GM18951 (cell line): ENCODE measurements at regions not wholly inside any gene's neighbourhood (a gene's known extent, or its start where the extent isn't known, plus 50 kb on each side); places are given as distances from the start of the nearest gene placed in this dataset.

ENCODE experiments used
- POLR2A ChIP-seq: IDR thresholded peaks from 4 replicates; pipeline ENCODE4 v1.6.1; 2011; ENCODE audit warnings: mild to moderate bottlenecking; ENCODE audit not compliant: insufficient read length, insufficient read depth; ENCODE audit errors: extremely low read depth
- in situ Hi-C: fragments of 300-500 bp; cut with MboI; formaldehyde crosslinking; loops from one replicate; pipeline ENCODE4 v1.12.0; 2022; ENCODE audit warnings: low sequenced_read_pairs, mixed read lengths, inconsistent platforms; ENCODE audit not compliant: unreplicated experiment

DNA sequence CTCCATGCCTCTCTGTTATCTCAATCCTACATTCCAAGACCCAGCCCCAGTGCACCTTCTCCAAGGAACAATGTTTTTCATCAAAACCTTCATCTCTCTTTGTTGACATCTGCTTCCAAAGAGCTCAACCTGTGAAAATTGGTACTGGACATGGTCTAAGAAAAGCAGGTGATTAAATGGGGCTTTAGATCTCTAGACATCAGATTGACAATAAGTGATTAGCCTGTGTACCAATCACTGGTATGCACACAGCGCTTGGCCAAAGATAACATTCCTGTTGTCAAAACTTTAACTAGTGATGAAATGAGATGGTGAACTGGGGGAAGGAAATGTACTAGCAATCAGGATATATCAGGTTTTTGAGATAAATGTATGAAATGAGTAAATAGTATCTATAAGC lies 183.3 kb downstream of the TDRD15 start:
- no peak for TF ChIP-seq POLR2A
- in situ Hi-C loops: loop anchor here (25.0 kb wide), 1 partner anchor 270 kb away; the partner anchor contains the start of gene APOB

DNA sequence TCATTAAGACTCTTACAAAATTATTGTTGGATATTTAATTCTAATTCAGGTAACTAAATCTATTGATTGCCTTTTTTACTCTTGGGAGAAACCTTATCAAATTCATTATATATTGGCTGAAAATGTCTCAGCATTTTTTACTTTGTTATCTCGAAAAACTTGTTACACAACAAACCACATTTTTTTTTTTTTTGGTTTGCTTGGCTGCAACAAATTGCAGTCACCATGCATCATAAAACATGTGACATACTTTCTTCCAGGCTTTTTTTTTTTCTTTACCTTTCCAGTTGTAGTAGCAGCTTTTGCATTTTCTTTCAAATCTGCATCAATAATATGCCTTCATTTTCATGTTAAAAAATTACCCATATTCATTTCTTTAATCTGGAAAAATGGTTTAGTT lies 186.7 kb downstream of the TDRD15 start:
- in situ Hi-C loops: loop anchor here (25.0 kb wide), 1 partner anchor 273 kb away; the partner anchor contains the start of gene APOB
- no peak for TF ChIP-seq POLR2A

DNA sequence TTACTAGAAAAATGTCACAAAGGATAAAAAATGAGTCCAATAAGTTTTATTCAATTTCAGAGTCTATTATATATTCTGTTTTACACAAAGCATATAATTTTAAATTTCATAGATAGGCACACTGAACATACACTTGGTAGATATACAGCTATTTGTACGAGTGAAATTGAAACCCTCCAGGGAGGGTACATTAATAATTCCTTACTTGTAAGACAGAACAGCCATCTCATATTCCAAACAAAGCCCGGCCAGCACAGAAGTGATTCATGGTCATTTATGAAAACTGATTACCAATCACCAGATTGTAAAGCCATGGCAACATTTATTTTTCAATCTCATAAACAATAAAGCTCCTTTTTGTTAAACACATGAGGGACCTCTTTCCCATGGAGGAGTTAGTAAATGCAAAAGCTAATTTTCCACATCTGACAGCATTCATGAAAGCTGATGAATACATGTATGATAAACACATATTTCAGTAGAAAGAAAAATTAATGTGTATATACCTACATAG lies 190.6 kb downstream of the TDRD15 start:
- in situ Hi-C loops: loop anchor here (25.0 kb wide), 1 partner anchor 277 kb away; the partner anchor contains the start of gene APOB

DNA sequence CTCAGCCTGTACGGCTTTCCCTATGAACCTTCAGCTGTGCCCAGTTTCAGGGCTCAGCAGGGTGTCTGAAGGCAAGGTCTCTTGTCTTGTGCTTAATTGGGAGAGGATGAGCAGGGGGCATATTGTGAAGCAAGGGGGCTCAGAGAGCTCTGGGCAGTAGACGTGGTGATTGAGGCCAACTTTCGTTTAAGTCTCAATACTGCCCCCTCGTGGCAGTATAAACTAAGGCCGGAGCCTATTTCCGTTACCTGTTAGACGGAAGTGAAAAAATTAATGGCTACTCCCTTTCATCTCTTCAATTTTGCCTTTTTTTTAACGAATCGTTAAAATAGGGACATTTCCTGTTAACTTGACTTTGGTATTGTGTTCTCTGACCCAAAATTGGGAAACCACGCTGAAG lies 193.4 kb downstream of the TDRD15 start:
- in situ Hi-C loops: loop anchor here (25.0 kb wide), 1 partner anchor 280 kb away; the partner anchor contains the start of gene APOB
- TF ChIP-seq POLR2A: no peak

More for the DNA sequence above, 190.6 kb downstream of the TDRD15 start:
- TF ChIP-seq POLR2A: no peak

DNA sequence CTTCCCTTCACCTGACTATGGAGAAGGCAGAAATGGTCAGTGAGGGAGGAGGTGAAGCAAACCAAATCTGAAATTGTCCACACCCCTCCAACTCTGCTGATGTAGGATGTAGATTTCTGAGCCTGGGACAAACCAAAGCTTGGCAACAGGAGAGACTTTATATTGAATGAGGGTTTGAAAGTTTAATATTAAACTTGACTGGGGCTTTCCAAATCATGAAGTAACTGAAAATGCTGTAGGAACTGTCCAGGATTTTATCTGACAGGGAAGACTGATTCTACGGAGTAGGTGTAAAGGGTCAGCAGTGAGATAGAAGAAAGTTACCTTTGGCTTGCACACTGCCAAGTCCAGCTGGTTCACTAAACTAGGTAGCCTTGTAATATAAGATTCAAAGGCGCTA lies 194.5 kb downstream of the TDRD15 start:
- TF ChIP-seq POLR2A: no peak
- in situ Hi-C loops: loop anchor here (25.0 kb wide), 1 partner anchor 281 kb away; the partner anchor contains the start of gene APOB

DNA sequence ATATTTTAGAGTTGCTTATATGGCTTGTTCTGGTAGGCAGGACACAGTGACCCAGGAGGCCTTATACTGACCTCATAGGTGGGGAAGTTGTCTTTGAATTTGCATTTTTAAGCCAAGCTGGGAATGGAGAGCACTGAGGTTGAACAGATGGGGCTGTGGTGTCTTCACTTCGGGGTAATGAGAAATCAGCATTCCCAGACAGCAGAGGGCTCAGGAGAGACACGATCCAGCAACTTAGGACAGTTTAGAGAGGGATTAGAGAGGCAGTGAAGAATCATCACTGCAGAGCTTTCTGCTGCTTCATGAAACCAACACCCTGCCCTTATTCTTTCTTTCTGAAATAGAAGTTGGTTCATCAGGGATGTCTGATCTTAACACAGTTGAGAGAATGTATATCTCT lies 202.4 kb downstream of the TDRD15 start:
- in situ Hi-C loops: no loop called here
- no peak for TF ChIP-seq POLR2A

DNA sequence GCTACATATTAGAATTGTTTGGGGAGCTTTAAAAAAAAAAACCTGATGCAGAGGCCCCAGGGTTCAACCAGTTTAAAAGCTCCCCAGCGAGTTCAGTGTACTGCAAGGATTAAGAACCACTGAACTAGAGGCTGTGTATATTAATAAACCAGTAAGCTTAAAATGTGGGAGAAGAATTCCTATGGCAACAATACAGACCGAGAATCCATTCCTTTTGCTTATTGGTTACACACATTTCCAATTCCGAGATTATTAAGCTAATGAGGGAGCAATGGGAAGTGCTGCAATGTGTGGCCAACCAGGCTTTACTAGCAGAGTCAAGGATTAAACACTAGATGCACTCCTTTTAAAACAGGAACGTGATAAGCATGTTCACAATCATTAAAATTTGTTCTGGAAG lies 204.4 kb downstream of the TDRD15 start:
- TF ChIP-seq POLR2A: no peak
- in situ Hi-C loops: no loop called here

DNA sequence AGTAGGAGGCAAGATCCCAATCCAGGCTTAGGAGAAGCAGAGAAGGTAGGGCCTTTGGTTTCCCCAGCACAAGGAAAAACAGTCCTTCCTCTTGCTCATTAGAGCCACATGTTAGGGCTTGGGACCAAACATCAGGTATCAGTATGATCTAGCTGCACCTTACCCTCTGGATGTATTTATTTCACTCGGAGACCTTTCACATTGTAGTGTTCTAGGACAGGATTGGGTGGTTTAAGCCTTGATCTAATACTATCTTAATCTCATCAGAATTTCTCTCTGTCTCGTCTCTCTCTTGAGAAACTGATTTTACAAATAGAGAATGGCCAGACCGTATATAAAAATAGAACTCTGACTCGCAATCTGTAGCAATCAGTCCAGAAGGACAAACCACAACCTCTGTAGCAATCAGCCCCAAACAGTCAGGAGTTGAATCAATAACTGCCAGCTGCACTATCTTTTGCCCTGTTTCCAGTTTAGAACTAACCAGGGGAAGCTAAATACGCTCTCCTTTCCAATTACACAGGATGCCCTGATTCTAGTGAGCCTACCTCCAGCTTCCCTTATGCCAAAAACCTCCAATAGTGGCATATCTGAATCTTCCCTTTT lies 207.1 kb downstream of the TDRD15 start:
- in situ Hi-C loops: no loop called here
- TF ChIP-seq POLR2A: no peak

DNA sequence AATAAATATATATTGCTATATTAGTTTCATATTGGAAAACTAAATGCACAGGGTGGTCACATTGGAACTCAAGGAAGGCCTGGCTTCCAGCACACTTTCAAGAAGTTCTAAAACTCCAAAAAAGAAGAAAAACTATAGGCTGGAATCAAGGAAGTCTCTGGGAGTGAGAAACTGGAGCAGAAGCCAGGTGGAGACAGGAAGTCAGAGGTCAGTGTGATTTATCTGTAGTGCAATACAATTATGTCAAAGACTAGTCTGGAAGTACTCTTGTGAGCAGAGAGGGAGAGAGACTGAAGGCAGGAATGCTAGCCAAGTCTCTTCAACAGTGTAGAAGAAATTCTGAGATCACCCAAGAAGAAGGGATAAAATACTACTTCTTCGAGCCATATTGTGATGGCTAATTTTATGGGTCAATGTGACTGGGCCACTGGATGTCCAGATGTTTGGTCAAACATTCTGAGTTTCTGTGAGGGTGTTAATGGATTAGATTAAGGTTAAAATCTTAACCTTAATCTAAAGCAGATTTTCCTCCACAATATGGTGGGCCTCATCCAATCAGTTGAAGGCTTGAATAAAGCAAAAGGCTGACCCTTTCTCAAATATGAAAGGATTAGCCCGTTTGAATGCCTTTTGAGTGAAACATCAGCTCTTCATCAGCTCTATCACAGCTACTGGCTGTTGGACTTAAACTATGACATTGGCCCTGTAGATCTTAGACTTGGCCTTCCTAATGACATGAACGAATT lies 208.0 kb downstream of the TDRD15 start:
- no peak for TF ChIP-seq POLR2A
- in situ Hi-C loops: no loop called here

DNA sequence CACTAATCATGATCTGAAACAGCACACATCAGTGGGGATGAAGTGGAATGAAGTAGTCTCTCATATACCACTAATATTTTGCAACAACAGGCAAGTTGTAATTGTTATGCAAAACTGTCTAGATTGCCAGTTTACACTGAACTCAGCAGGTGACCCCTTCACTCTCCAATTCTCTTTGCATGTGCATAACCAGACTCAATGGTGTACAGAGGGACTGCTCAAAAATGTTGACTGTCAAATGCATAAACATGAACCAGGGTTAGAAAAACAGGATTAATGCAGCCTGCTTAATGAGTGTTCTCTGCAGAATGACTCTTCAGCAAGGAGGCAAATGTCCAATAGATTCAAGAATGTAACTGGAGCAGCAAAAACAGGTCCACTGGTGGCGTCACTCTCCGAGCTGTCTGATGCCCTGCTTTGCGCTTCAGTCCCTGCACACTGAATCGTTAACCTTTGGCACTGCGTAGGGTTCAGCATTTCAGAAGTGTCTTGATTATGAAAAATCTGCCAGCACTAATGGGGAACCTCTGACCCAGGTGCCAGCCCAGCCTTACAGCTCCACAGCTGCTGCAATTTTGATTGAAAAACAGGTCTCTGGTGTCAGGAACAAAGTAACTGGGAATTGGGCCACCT lies 209.3 kb downstream of the TDRD15 start:
- TF ChIP-seq POLR2A: no peak
- in situ Hi-C loops: no loop called here

DNA sequence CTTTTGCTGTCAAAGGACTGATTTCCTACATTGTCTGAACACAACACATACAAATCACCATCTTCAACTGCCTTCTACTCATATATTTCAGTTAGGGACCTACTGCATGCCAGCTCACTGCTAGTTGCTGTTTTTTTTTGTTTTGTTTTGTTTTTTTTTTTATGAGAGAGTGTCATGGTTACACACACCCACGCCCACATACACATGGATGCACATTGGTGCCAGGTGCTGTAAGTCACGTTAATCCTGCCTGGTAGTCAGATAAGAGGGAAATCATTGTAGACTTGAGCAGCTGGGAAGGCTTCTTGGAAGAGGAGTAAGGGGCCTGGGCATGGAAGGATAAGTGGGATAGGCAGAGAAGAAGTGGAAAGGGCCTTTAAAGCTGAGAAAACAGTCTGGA lies 209.9 kb downstream of the TDRD15 start:
- no peak for TF ChIP-seq POLR2A
- in situ Hi-C loops: no loop called here

DNA sequence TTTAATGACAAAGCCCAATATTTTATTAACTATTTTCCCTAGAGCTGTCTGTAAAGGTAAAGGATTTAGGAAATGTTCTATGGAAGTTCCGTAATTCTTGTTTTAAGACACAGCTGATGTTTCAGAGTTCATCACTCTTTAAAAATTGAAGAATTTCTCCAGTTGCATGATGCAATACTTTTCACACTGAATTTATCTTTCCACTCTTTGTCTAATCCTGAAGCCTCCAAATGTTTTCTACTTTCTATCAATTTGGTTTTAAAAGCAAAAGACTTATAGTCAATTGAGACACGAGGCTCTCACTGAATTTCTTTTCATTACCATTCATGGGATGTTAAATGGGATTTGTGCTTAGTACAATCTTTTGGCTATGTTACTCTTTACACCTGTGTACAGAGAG lies 223.2 kb downstream of the TDRD15 start:
- TF ChIP-seq POLR2A: no peak
- in situ Hi-C loops: no loop called here

DNA sequence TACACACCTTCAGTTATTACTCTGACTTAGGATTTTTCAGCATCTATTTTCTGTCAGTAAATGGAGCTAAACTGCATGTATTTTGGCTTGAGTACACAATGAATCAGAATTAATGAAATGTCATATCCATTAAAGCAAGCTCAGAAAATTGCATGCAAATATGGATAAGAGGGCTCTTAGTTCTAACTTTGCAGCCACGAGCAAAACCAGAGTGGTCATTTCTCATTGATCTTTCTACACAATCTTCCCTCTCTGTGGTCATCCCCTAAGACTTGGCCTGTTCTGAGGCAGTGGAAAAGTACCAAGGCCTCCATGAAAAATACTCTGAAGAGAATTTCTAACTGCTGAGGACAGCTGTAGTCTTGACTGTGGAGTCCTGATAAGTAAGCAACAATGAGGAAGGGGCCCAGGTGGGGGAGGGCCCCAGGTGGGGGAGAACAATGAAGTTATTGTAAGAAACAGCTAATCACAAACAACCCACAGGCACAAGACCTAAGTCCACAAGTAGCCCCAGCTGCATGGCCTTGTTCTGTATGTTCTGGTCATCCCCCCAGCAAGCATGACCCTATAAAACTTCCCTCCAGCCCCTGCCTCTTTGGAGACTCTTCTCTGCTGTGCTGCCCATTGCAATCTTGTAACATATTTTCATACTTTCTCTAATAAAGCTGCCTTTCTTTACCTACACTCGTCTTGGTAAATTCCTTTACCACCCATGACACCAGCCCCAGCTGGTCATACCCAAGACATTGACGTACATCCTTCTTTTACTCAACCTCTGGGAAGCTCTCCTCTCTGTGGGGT lies 230.3 kb downstream of the TDRD15 start:
- no peak for TF ChIP-seq POLR2A
- in situ Hi-C loops: no loop called here
